Brain microvascular endothelial cell (primary cell): ENCODE measurements at regions not wholly inside any gene's neighbourhood (a gene's known extent, or its start where the extent isn't known, plus 50 kb on each side); places are given as distances from the start of the nearest gene placed in this dataset.

Experiments used
- DNase-seq: peaks from one replicate; pipeline ENCODE4 v3.0.0-alpha.2; 2020
- H3K27ac ChIP-seq: fragments of 250-450 bp; sonication (Bioruptor Pico); 2 replicates; pipeline ENCODE4 v1.5.1; 2020; ENCODE audit warnings: mild to moderate bottlenecking, moderate library complexity
- H3K27me3 ChIP-seq: fragments of 250-450 bp; sonication (Bioruptor Pico); replicated peaks from 2 replicates; pipeline ENCODE4 v1.5.1; 2020; ENCODE audit warnings: mild to moderate bottlenecking
- H3K36me3 ChIP-seq: fragments of 250-450 bp; sonication (Bioruptor Pico); replicated peaks from 2 replicates; pipeline ENCODE4 v1.5.1; 2020; ENCODE audit warnings: mild to moderate bottlenecking
- H3K4me3 ChIP-seq: 2 replicates; pipeline ENCODE4 v1.5.1; 2011; ENCODE audit warnings: low read depth, mild to moderate bottlenecking, control low read depth, low read length, moderate library complexity
- in situ Hi-C: cut with HindIII; loops from 2 replicates; pipeline ENCODE4 v1.10.0; 2017; ENCODE audit warnings: low sequenced_read_pairs, low pct_ligation_motif_present
- TF ChIP-seq, protein P1 (sequence below): IDR thresholded peaks from 2 replicates; pipeline ENCODE4 v1.5.1; 2011; ENCODE audit warnings: low read depth, mild to moderate bottlenecking, moderate library complexity, low read length, control low read depth, inconsistent platforms; ENCODE audit errors: missing control alignments

DNA sequence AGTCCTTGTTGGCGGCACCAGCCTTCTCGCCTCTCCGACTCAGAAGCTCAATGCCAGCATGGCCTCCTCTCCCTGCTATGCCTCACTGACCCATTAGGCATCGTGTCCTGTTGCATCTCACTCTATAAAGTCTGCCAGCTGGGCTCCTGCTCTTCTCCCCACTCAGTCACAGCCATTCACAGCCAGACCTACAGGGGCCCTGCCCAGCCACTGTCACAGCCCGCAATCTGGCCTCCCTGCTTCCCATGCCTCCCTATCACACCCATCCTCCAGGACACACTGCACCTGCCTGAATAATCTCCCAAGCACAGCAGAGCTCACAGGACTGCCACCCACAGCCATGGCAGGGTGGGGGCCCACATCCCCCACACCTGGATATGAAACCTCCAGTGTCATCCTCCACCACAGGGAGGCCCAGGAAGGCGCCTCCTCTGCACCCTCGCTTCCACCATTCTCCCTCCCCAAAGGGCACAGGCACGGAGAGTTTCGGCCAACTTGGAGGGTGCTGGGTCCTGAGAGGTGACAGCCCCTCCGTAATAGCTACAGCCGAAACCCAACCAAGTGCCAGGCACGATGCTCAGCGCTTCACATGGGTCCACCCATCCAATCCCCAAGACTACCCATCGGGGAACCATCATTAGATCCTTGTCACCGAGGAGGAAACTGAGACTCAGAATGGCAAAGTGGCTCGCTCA is 370.3 kb downstream of the BCL11B start:
- in situ Hi-C loops = no loop called here

DNA sequence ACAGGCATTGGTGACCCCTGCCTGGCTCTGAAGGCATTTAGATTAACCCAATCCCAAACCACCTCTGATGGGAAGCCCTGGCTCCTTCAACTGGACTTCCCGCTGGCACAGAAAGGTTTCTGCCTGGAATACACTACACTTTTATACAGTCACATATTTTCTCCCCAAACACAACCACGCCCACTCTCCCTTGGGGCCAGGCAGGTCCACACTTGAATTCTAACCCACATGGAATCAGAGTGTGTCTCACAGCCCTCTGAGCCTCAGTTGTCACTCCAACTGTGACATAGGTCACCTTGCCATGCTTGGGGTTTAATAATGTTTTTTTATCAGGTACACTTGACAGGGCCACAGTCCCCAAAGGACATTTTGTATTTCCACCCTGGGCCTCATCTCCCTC is 368.6 kb downstream of the BCL11B start:
- Histone ChIP-seq H3K36me3 (no peaks in the 10 kb centered on the region), H3K4me3 (no peak overlapping the region), H3K27ac (no peak overlapping the region), H3K27me3 (no peaks in the 10 kb centered on the region)
- TF ChIP-seq, protein P1, sequence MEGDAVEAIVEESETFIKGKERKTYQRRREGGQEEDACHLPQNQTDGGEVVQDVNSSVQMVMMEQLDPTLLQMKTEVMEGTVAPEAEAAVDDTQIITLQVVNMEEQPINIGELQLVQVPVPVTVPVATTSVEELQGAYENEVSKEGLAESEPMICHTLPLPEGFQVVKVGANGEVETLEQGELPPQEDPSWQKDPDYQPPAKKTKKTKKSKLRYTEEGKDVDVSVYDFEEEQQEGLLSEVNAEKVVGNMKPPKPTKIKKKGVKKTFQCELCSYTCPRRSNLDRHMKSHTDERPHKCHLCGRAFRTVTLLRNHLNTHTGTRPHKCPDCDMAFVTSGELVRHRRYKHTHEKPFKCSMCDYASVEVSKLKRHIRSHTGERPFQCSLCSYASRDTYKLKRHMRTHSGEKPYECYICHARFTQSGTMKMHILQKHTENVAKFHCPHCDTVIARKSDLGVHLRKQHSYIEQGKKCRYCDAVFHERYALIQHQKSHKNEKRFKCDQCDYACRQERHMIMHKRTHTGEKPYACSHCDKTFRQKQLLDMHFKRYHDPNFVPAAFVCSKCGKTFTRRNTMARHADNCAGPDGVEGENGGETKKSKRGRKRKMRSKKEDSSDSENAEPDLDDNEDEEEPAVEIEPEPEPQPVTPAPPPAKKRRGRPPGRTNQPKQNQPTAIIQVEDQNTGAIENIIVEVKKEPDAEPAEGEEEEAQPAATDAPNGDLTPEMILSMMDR = no peak
- DNase-seq = no peak
- in situ Hi-C loops = no loop called here

More for the DNA sequence above, 370.3 kb downstream of the BCL11B start:
- Histone ChIP-seq H3K4me3 (no peak overlapping the region), H3K27me3 (no peaks in the 10 kb centered on the region), H3K36me3 (no peaks in the 10 kb centered on the region), H3K27ac (no peak overlapping the region)
- no peak for DNase-seq
- TF ChIP-seq, protein P1 = no peak

DNA sequence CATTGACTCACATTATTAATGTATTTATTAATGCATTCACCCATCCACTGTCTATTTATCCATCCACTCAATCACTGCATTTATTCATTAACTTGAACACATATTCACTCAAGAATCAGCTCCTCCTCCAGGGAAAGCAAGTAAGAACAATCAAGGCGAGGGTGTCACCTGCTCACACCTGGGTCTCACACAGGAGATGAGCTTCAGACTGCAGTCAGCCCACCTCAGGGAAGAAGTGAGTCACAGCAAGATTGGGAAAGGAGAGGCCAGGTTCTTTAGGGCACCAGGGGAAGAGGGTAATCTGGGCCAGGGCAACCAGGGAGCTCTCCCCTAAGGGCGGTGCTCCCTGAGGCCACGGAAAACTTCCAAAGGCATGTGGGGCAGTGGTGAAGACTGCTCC is 367.3 kb downstream of the BCL11B start:
- no peak for DNase-seq
- in situ Hi-C loops = no loop called here
- TF ChIP-seq, protein P1 = no peak
- no peak overlapping the region for H3K4me3 ChIP-seq
- no peaks in the 10 kb centered on the region for H3K27me3 ChIP-seq
- no peak overlapping the region for H3K27ac ChIP-seq
- no peaks in the 10 kb centered on the region for H3K36me3 ChIP-seq

DNA sequence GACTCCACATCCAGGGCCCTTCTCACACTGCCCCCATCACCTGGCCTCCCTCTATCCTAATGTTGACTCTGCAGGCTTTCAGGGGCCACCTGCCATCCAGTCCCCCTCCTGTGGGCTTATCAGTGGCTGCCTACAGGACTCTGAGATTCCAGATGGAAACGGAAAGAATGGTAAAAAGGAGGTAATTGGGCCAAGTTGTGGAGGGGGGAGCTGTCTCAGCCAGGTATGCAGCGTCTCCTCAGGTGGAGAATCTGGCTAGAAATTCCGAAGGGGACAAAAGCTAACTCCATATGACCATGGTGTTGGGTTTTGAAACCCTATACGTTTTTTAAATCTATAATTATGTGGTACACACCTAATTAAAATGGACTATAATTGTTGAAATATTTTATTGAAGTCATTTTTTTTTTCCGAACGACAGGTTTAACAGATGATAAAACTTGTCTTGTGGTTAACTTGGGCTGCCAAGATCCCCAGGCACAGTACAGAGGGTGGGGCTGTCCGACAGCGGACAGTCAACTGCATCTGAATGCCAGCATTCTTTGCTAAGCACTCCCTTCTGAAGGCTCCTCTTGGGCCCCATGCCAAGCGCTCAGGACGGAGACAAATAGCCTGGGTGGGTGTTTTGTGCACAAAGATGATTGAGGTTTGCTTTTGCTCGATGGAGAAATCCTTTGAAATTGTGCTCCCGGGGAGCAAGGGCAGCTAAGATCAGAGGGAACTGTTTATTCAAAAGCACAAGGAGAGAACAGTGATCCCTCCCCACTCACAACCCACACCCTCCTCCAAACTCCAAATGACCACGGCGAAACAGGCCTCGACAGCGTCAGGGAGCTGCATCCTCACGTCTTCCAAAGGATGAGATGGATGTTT is 365.6 kb downstream of the BCL11B start:
- TF ChIP-seq, protein P1 = no peak
- H3K4me3 ChIP-seq = no peak overlapping the region

DNA sequence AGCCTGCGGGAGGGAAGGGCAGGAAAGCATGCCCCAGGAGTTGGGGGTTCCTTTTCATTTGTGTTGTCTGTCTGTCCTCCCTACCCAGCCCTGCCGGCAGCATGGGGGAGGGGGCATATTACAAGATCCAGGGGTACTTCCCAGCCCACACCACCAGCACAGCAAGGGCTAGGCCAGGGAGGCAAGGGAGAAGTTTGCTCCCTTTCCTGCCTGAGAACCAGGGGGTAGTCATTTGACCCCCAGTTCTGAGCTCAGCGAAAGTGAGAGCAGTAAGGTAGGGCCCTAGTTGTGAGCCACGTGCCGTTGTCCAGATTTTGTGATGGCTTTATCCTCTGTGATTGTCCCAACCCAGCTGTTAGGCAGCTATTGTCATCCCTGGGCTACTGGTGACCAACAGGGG is 364.7 kb downstream of the BCL11B start:
- DNase-seq = no peak
- TF ChIP-seq, protein P1 = no peak
- Histone ChIP-seq H3K36me3 (no peaks in the 10 kb centered on the region), H3K27ac (no peak overlapping the region), H3K27me3 (no peaks in the 10 kb centered on the region), H3K4me3 (no peak overlapping the region)
- in situ Hi-C loops = no loop called here

More for the DNA sequence above, 365.6 kb downstream of the BCL11B start:
- DNase-seq = no peak
- H3K36me3 ChIP-seq = no peaks in the 10 kb centered on the region
- no peaks in the 10 kb centered on the region for H3K27me3 ChIP-seq
- in situ Hi-C loops = no loop called here
- no peak overlapping the region for H3K27ac ChIP-seq
